OCI-LY1 (cell line): ENCODE measurements at regions not wholly inside any gene's neighbourhood (a gene's known extent, or its start where the extent isn't known, plus 50 kb on each side); places are given as distances from the start of the nearest gene placed in this dataset.

ENCODE experiments used
- H2AFZ ChIP-seq: fragments of 200-600 bp; sonication (generic), shearing (Covaris generic); 2 replicates; pipeline ENCODE4 v1.6.0; 2014; ENCODE audit warnings: antibody characterized with exemption, mild to moderate bottlenecking, low read length
- H3F3A ChIP-seq: fragments of 200-600 bp; sonication (generic), shearing (Covaris generic); 2 replicates; pipeline ENCODE4 v1.6.0; 2014; ENCODE audit warnings: mild to moderate bottlenecking, antibody characterized with exemption, low read length, moderate library complexity; ENCODE audit not compliant: insufficient read depth
- H3K27ac ChIP-seq: fragments of 200-600 bp; sonication (generic); 2 replicates; pipeline ENCODE4 v1.5.1; 2014; ENCODE audit warnings: low read length, mixed run types, mild to moderate bottlenecking, low read depth; ENCODE audit not compliant: poor library complexity, severe bottlenecking
- H3K27me3 ChIP-seq: fragments of 200-600 bp; sonication (generic); 2 replicates; pipeline ENCODE4 v1.6.0; 2014; ENCODE audit warnings: antibody characterized with exemption, mild to moderate bottlenecking, low read length, moderate library complexity; ENCODE audit not compliant: insufficient read depth
- H3K36me3 ChIP-seq: fragments of 200-600 bp; sonication (generic); 2 replicates; pipeline ENCODE4 v1.6.1; 2014; ENCODE audit warnings: mild to moderate bottlenecking, antibody characterized with exemption, low read length, moderate library complexity, mixed read lengths; ENCODE audit not compliant: insufficient read depth
- H3K4me1 ChIP-seq: fragments of 200-600 bp; sonication (generic); 2 replicates; pipeline ENCODE4 v1.5.1; 2014; ENCODE audit warnings: mild to moderate bottlenecking, low read length, moderate library complexity; ENCODE audit not compliant: insufficient read depth, severe bottlenecking
- H3K4me2 ChIP-seq: fragments of 200-600 bp; sonication (generic), shearing (Covaris generic); 2 replicates; pipeline ENCODE4 v1.6.1; 2014; ENCODE audit warnings: low read length
- H3K4me3 ChIP-seq: fragments of 200-600 bp; sonication (generic); 2 replicates; pipeline ENCODE4 v1.5.1; 2014; ENCODE audit warnings: low read length, low read depth, mild to moderate bottlenecking, mixed read lengths; ENCODE audit not compliant: poor library complexity, severe bottlenecking
- H3K79me2 ChIP-seq: fragments of 200-600 bp; shearing (Covaris generic); 2 replicates; pipeline ENCODE4 v1.6.1; 2016; ENCODE audit warnings: mixed run types, low read length, mixed read lengths; ENCODE audit not compliant: insufficient read depth
- H3K9ac ChIP-seq: fragments of 200-600 bp; sonication (generic), shearing (Covaris generic); 2 replicates; pipeline ENCODE4 v1.6.1; 2014; ENCODE audit warnings: mild to moderate bottlenecking, low read length, mixed read lengths
- H3K9me2 ChIP-seq: fragments of 200-600 bp; sonication (generic), shearing (Covaris generic); 2 replicates; pipeline ENCODE4 v1.6.1; 2014; ENCODE audit warnings: low read depth, mild to moderate bottlenecking, low read length, mixed read lengths
- H3K9me3 ChIP-seq: fragments of 200-600 bp; shearing (Covaris generic); 2 replicates; pipeline ENCODE4 v1.6.1; 2014; ENCODE audit warnings: low read length, mixed read lengths
- H4K20me1 ChIP-seq: fragments of 200-600 bp; sonication (generic), shearing (Covaris generic); 2 replicates; pipeline ENCODE4 v1.6.0; 2016; ENCODE audit warnings: mild to moderate bottlenecking, low read length; ENCODE audit not compliant: insufficient read depth
- CTCF ChIP-seq: fragments of 200-600 bp; sonication (generic), shearing (Covaris generic); IDR thresholded peaks from 2 replicates; pipeline ENCODE4 v1.5.1; 2017; ENCODE audit warnings: mild to moderate bottlenecking, antibody characterized with exemption, low read length, moderate library complexity, mixed read lengths
- EZH2 ChIP-seq: fragments of 200-600 bp; sonication (generic), shearing (Covaris generic); IDR thresholded peaks from 2 replicates; pipeline ENCODE4 v1.8.0; 2017; ENCODE audit warnings: borderline replicate concordance, mixed run types, mild to moderate bottlenecking, antibody characterized with exemption, low read length, moderate library complexity, mixed read lengths

GRCh38 chr2:39851651-39852110 is 72.6 kb upstream of the THUMPD2 start:
- Histone ChIP-seq H3K36me3 (no peaks in the 10 kb centered on the region), H2AFZ (no peak overlapping the region), H3K9ac (no peak overlapping the region), H3K9me2 (no peaks in the 10 kb centered on the region), H4K20me1 (no peaks in the 10 kb centered on the region), H3K27ac (no peak overlapping the region), H3K4me3 (no peak overlapping the region), H3F3A (no peaks in the 10 kb centered on the region), H3K9me3 (no peaks in the 10 kb centered on the region), H3K4me1 (no peaks in the 10 kb centered on the region), H3K27me3 (no peaks in the 10 kb centered on the region), H3K79me2 (no peaks in the 10 kb centered on the region), H3K4me2 (no peak overlapping the region)
- TF ChIP-seq EZH2 (no peak), CTCF (no peak)

GRCh38 chr2:39851251-39851650 is 72.2 kb upstream of the THUMPD2 start:
- Histone ChIP-seq H3K27ac (no peak overlapping the region), H2AFZ (no peak overlapping the region), H3K4me2 (no peak overlapping the region)

GRCh38 chr2:39849982-39850526 is 71.0 kb upstream of the THUMPD2 start:
- Histone ChIP-seq H3K9ac (no peak overlapping the region), H3K9me3 (no peaks in the 10 kb centered on the region), H4K20me1 (no peaks in the 10 kb centered on the region), H3F3A (no peaks in the 10 kb centered on the region), H3K4me3 (no peak overlapping the region), H3K36me3 (no peaks in the 10 kb centered on the region), H3K79me2 (no peaks in the 10 kb centered on the region), H3K4me1 (no peaks in the 10 kb centered on the region), H3K27ac (no peak overlapping the region), H3K9me2 (no peaks in the 10 kb centered on the region), H3K4me2 (no peak overlapping the region), H2AFZ (no peak overlapping the region), H3K27me3 (no peaks in the 10 kb centered on the region)
- TF ChIP-seq CTCF (no peak), EZH2 (no peak)

More at GRCh38 chr2:39851251-39851650, 72.2 kb upstream of the THUMPD2 start:
- no peaks in the 10 kb centered on the region for H3K9me2 ChIP-seq
- TF ChIP-seq CTCF (no peak), EZH2 (no peak)
- H3K36me3 ChIP-seq, result no peaks in the 10 kb centered on the region
- no peaks in the 10 kb centered on the region for H3K9me3 ChIP-seq
- no peak overlapping the region for H3K9ac ChIP-seq
- H3K79me2 ChIP-seq, result no peaks in the 10 kb centered on the region
- no peaks in the 10 kb centered on the region for H4K20me1 ChIP-seq
- no peak overlapping the region for H3K4me3 ChIP-seq
- no peaks in the 10 kb centered on the region for H3K27me3 ChIP-seq
- no peaks in the 10 kb centered on the region for H3K4me1 ChIP-seq
- H3F3A ChIP-seq, result no peaks in the 10 kb centered on the region
